Suppressor macrophage treated with lipopolysaccharide for 4 hours (primary cell): ENCODE measurements at regions not wholly inside any gene's neighbourhood (a gene's known extent, or its start where the extent isn't known, plus 50 kb on each side); places are given as distances from the start of the nearest gene placed in this dataset.
"Not testable (repeated sequence)": the region's sequence is repeated elsewhere in the genome, so short reads cannot be mapped to it uniquely, and the experiment has no call there.

Source experiments
- DNase-seq: peaks from one replicate; pipeline ENCODE4 v3.0.0-alpha.2; 2020

DNA sequence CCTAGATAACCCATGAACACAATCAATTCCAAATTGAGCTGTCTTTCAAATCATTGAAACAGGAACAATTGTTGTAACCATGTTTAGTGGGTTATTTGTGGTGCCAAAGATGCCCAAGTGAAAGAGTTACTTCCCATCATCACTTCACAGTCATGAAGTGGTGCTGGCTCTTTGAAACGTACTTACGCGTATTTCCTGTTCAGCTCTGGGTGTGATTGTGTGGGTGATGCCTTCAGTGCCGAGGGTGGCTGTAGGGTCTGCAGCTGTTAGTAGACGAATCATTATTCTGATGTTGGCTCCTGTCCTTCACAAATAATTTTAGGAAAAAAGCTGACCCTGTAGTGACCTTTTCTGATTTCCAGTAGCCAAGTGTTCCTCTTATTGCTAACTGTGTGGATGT is 323.1 kb upstream of the KIAA1217 start:
- DNase-seq: no peak

DNA sequence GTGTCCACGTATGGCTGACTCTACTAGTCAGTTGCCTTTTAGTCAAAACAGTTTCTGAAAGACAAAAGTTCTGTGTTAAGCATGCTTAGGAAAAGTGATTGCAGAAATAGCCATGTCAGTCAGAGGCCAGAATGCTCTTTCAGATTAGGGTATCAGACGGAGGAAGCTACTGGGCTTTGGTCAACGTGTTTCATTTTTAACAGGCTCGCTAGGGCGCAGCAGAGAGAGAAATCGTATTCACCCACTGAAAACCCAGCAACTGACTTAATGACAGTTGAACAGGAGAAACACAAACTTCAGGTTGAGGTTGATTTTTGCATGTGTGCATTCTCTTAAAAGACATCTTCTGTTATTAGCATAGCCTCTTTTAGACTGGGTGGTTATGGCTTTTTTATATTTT is 322.6 kb upstream of the KIAA1217 start:
- DNase-seq: no peak

DNA sequence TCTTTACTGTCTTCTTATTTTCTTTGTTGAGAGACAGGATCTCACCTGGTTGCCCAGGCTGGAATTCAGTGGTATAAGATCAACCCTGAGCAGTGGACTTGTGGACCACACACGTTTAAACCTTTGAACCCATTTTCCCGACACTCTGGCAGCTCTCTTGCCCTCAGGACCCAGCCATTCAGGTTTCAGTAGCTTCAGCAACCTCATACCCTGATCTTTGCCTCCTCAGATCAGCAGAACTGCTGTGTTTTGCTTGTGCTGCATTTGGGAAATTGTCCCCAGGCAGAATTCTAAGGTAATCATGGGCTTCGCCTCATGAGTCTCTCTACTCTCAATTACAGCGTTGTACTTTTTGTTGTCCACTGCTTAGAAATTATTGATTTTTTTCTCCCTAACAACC is 317.6 kb upstream of the KIAA1217 start:
- DNase-seq: no peak

DNA sequence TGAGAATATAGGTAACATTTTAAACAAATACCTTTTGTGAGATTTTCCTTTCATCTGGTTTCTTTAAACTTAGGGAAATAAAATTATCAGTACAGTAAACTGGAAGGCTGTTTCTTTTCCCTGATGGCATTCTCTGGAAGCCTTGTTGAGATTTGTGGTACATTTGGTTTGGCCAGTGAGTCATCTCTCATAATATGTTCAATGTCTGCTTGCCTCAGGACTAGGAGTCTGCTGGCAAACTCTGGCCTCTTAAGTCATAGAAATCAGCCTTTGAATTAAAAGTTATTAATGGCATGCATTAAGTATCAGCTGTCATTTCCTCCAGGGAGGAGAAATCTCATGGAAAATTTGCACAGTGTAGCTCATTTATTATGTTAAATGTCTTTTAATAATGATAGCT is 316.6 kb upstream of the KIAA1217 start:
- DNase-seq: no peak

DNA sequence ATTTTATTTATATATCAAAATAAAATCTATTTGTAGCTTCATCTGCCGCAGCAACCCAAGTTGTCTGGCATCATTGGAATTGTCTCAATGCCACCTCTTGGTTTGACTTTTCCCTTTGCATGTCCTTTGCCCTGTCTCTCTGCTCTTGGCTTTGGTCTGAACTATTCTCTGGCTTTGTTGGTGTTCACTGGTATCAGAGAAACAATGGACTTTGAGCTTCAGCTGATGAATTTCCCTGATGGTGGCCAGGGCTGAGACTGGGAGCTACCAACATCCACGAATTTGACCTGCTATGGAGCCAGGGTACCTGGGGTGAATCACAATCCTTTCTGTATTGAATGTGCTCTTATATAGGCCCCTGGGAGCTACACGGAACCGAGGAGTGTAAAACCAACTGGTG is 311.7 kb upstream of the KIAA1217 start:
- DNase-seq: no peak

DNA sequence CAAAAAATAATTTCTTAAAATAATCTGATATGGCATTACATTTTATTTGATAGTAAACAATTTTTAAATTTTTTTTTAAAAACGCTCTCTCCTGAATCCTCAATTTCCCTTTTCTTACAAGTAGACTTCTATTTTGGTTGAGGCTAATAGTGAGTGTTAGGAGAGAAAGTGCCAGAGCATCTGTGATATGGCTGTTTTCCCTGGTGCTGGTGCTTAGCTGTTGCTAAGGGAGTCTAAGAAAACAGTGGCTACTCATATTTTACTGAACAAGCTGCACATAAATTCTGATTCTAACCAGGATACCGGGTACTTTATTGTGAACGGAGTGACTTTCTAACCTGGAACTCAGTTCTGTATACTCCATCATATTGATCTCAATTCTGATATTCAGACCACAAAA is 311.1 kb upstream of the KIAA1217 start:
- no peak for DNase-seq

DNA sequence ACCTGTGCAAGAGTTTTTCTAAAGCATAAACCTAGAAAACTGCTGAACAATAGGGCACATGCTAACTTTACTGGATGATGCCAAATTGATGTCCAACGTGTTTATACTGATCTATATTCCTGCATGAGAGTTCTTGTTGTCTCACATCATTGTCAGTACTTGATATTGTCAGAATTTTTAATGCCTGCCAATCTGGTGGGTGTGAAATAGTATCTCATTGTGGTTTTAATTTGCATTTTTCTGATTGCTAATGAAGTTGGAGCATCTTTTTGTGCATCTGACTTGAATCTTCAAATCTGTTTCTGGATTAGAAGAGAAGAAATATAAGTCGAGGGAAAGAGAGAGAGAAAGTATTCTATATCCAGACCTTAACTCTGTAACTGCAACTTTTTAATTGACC is 309.8 kb upstream of the KIAA1217 start:
- DNase-seq: no peak

DNA sequence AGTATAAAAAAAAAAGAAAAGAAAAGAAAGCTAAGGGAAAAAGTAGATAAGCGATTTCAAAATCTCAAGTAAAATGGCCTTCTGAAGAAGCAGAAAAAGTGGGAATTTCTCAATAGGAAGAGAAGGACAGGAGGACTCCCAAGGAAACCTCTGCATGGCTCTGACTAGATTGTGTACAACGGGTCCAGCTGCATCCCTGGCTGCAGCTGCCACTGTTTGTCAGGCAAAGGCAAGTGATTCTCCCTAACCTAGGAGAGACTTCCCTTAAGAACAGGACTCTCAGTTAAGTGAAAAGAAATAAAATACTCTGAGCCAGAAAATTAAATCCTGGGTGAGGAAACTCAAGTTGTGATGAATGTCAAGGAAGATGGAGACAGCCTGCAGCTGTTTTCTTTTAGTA is 298.6 kb upstream of the KIAA1217 start:
- no peak for DNase-seq

DNA sequence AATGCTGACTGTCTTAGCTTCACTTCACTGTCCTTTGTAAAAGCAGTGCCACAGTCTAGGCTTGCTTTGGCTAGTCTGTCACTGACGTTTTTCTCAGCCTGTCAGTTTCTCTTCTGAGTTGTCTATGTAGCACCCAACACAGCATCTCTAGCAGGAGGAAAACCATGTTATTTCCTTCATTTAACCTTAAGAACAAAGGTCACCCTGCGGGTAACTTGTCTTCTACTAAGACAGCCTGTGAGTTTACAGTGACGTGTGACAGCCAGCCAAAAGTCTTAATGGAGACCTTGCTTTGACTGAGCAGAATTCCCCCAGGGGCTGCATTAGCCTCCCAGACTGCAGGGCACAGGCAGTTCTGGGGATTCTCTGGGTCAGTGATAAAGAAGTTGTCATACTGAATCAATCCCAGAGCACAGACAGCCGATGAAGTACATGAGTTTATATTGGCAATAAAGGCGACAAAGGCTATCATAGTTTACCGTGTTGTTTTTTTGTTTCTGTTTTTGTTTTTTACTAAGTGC is 296.0 kb upstream of the KIAA1217 start:
- DNase-seq: no peak

DNA sequence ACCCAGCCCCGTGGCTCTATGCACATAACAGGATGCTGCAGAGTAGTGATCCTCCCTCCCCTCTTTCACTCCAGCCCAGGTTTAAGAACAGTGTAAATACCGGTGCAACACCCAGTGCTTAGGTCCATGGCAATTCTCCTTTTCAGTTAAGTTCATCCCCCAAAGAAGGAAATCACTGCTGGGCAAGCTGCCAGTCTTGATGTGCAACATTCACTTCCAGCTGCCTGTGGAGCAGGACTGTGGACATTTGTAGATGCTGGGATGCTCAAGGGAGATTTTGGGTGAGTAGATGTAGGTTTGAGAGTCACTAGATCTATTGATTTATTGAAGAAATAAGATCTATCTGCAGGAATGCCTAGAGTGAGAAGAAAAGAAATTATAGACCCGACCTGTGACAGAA is 294.3 kb upstream of the KIAA1217 start:
- no peak for DNase-seq

DNA sequence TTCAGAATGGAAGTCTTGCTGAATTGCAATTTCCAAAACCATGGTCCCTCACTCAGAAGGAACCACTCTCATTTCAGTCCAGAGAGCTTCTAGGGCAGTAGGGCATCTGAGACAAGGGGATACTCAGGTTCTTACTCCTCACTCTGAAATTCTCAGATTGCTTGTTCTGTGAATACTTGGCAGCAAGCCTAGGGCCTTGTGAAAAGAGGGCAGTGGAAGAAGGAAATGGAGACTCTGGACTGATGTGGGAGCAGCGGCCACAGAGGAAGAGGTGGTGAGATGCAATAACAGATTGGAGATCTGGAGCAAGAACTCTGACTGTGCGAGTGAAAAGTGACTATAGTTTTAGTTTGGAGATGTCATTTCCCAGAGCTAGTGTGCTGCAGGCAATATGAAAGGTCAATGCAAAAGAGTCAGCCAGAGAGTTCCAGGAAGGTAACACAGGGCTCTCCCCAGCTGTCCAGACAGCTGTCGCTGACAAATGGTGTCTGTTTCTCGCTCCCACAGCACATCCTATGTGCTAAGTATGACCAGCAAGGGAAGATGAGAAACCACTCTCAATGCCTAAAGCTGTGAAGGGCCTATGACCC is 291.6 kb upstream of the KIAA1217 start:
- DNase-seq: peak; percentile 11

DNA sequence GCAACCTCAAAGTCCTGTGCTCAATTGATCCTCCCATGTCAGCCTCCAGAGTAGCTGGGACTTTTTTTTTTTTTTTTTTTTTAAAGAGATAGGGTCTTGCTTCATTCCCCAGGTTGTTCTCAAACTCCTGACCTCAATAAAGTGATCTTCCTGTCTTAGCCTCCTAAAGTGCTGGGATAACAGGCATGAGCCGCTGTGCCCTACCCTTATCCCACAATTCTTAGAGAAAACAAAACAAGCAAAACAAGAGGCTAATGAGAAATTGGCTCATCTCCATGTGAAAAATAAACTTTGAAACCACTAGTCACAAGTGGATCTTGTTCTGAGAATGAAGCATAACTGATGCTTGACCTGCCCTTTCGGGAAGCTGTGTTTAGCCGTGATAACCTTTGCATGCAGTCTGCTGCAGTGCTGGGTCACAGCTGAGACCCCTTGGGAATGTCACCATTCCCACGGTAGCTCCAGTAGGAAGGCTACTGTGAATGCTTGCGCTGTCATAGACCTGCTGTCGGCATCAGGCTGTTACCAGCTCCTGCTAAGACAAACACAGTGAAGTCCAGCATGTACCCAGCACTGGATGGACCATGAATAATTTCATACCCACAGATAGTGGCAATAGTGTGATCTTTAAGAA is 290.7 kb upstream of the KIAA1217 start:
- no peak for DNase-seq

DNA sequence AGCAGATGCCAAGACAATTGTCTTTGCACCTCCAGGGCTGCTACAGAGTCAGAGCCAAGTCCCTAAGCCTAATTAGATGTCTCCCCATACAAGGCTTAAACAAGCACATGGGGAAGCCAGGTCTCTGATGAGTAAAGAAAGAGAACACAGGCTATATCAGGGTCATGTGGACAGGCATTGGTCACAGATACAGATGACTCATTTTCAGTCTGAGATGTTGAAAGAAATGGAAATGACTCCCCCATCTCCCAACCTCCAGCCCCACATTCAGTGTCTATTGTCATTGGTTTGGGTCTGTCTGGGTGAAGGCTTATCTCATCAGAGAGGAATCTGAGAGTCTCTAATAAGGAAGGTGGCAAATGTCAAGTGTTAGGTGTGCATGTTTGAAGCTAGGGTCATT is 290.1 kb upstream of the KIAA1217 start:
- peak; percentile 40 for DNase-seq

DNA sequence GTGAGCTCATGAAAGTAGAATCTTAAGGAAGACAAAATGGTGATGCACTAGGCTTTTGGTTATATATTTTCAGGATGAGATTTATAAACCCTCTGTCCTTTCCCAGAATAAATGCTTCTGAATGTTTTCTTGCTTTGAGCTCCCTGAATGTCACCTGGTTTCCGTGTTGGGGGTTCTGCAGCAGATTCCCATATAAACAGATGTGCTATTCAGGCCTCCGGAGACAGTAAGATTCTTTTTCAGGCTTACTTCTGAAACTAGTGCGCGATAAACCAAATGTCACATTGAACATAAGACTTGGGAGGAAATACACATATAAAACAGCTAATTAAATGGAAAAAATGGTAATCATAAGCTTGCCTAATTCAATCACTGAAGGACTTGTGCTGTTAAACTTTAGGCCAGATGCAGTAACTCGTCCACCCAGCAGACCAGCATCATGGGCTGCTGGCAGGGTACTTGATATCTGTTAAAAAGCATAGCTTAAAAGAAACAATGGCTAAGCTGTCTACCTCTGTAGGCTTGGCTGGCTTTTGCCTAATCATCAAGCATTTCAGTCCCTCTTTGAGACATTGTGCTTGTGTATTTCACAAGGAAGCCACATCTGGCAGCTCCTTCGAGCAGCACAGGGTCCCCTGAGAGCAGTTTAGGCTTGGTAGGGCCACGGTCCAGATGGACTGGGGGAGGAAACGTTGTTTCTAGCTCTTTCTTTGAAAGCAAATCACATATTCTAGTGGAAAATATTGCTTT is 281.2 kb upstream of the KIAA1217 start:
- no peak for DNase-seq

DNA sequence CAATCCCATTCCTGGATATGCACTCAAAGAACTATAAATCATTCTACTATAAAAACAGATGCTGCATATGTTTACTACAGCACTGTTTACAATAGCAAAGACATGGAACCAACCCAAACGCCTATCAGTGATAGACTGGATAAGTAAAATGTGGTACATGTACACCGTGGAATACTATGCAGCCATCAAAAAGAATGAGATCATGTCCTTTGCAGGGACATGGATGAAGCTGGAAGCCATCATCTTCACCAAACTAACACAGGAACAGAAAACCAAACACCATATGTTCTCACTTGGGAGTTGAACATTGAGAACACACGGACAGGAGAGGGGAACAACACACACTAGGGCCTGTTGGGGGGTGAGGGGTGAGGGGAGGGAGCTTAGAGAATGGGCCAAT is 274.9 kb upstream of the KIAA1217 start:
- DNase-seq: not testable (repeated sequence)

DNA sequence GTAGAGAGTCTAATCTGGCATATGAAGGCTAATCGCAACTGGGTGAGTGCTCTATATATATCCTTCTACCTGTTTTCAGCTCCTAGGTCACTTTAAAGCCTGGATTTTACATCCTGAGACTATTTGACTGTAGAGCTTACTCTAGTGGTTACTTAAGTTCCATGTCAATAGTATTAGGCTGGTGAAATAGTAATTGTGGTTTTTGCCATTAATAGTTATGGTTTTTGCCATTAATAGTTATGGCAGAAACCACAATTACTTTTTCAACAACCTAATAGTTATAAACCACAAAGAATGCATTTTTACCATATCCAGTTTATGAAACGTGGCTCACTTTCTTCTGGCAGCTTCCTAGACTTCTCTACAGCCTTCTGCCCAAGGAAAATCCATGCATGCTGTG is 263.1 kb upstream of the KIAA1217 start:
- no peak for DNase-seq

DNA sequence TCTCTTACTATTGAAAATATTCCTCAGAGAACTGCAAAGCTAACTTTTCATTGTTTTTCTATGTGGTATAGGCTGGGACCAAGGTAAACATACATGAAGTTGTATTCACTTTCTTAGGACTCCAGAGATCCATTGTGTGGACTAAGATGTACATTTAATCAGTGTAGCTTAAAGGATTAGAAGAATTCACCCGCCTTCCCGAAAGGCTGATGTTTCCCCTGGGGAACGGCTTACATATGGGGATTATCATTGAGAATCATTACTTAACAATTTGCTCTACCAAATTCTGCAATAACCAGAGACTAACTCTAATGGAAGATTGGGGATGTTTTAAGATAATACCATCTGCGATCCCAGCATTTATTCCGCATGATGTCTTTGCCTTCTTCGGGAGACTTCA is 257.1 kb upstream of the KIAA1217 start:
- no peak for DNase-seq

DNA sequence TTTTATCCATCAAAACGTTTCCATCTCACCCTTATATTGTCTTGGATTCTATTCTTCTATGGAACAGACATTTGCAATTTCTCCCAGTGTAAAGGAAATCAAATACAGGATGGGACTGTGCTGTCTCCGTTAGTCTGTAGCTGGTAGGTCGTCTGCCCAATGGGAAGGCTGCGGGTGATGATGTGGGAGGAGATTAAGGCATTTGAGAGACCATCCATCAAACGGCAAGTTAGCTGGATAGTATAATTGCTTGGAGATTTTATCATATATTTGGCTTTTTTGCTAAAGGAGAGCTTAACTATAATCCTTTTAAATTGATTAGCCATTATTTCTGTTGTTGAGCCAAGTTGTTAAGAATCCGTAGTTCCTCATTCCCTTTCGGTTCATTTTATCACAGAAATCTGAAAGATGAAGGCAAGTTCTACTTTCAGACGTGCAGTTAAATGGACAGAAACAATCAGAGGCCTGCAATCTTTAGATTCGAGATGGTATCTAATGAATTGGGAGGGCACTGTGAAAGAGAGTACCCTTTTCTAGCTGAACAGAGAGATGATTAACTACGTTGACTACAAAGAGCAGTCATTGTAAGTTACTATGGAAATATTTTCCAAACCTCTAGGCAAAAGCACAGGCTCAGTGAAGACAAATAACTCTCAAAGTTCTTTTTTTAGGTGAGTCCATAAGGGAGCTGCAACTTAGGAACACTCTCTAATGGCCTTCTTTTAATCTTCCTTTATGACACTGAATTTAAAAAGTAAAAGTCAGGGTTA is 253.3 kb upstream of the KIAA1217 start:
- DNase-seq: no peak

DNA sequence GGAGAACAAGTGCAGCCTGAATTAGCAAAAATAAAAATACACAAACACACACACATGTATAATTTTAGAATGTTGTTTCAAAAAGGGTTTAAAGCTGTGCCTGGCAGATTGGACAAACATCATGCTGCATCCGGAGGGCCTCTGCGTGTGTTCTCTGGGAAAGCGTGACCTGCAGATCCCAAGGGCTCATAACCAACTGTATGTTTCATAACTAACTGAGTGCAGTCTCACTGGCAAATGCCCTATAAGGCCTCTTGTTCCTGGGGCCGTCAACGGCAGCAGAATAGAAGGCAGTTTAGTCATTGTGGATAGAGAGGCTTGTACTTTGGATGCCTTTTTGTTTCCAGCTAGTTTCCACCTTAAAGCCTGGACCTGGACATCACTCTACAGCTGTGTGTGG is 243.8 kb upstream of the KIAA1217 start:
- no peak for DNase-seq

DNA sequence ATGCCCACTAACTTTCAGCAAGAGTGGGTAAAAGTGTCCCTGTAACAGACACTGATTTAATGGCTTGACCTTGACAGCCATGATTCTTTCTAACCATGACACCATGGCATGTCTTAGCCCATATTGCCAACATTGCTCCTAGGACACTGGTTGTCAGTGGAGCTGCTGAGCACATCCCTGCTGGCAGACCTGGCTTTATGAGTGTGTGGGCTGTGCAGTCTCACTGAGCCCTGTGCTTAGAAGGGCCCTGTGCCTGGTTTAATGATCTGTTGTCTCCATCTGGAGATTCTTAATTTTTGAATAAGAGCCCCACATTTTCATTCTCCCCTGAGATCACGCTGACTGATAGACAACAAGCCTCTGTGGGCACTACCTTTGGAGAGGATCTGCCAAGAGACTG is 243.1 kb upstream of the KIAA1217 start:
- DNase-seq: no peak

DNA sequence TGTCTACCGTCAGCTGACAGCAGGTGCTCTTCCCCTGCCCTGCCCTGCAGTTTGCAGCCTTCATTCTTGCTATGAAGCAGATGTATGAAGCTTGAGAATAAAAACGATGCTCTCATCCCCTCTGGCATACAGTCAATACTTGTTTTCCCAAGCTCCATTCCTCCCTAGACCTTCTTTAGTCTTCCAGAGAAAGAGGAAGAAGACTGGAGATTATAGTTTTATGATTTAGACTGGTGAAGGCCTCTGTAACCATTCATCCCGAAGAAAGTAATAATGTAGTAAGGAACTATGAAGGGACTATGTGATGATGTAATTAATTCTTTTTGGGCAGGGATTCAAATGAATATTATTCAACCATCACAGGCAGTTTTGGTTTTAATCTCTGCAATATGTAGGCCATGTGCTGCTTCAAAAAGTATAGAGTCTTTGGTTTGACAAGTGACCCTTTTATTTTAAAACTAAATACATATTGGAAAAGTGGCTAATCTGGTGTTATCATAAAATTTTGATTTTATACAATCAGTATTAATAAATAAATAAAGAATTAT is 242.4 kb upstream of the KIAA1217 start:
- DNase-seq: no peak

DNA sequence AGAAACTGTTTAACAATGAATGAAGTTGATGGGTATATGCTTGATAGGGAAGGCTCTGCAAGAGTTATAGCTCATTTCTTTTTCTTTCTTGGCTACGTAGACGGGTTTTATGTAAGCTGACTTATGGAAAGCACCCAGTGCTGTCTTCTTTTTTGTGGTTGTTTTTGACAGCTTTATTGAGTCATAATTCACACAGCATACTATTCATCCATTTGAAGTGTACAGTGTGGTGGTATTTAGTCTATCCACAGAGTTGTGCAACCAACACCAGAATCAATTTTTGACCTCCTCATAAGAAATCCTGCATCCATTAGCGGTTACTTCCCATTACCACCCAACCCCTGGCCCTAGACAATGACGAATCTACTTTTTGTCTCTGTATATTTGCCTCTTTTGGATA is 240.6 kb upstream of the KIAA1217 start:
- no peak for DNase-seq

DNA sequence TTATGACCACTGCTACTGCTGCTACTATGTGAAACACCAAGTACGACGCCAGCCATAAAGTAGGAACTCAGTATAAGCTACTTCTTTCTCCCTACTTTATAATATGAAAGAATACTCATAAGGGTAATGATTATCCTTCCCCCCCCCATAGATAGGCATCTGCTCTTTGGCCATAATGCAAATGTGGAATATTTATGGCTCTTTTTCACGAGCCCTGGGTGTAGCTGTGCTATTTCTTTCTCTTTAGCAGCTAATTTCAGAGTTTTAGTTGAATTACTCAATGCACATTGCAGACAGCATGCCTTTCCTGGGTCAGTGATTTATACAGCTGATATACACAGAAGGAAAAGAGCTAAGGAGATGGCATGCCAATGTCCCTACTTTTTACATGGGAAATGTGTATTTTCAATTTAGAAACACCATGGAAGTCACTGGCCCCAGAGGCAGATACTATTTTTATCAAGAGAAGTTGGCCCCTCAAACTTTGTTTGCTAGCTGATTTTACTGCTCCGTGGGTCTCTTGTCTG is 234.1 kb upstream of the KIAA1217 start:
- DNase-seq: no peak
